Neural progenitor cell (in vitro differentiated cells): ENCODE measurements at regions not wholly inside any gene's neighbourhood (a gene's known extent, or its start where the extent isn't known, plus 50 kb on each side); places are given as distances from the start of the nearest gene placed in this dataset.

Experiments used
- DNase-seq: peaks from one replicate; pipeline ENCODE4 v3.0.0-alpha.2; 2016; ENCODE audit warnings: low spot score
- H2AFZ ChIP-seq: fragments of 200-600 bp; sonication (generic); replicated peaks from 2 replicates; pipeline ENCODE4 v1.6.1; 2016; ENCODE audit warnings: antibody characterized with exemption
- H3F3A ChIP-seq: fragments of 200-600 bp; sonication (generic); 2 replicates; pipeline ENCODE4 v1.6.1; 2016; ENCODE audit warnings: antibody characterized with exemption, low read depth
- H3K27ac ChIP-seq: fragments of 200-600 bp; sonication (generic); 2 replicates; pipeline ENCODE4 v1.5.1; 2016; ENCODE audit warnings: mild to moderate bottlenecking
- H3K27me3 ChIP-seq: fragments of 200-600 bp; sonication (generic); 2 replicates; pipeline ENCODE4 v1.6.1; 2016; ENCODE audit warnings: mild to moderate bottlenecking, moderate library complexity
- H3K36me3 ChIP-seq: fragments of 200-600 bp; sonication (generic); 2 replicates; pipeline ENCODE4 v1.5.1; 2016
- H3K4me1 ChIP-seq: fragments of 200-600 bp; sonication (generic); 2 replicates; pipeline ENCODE4 v1.6.1; 2016; ENCODE audit warnings: mixed run types
- H3K4me2 ChIP-seq: fragments of 200-600 bp; sonication (generic); 2 replicates; pipeline ENCODE4 v1.6.1; 2016
- H3K4me3 ChIP-seq: fragments of 200-600 bp; sonication (generic); 2 replicates; pipeline ENCODE4 v1.5.1; 2016
- H3K79me2 ChIP-seq: fragments of 200-600 bp; sonication (generic); 2 replicates; pipeline ENCODE4 v1.6.1; 2016; ENCODE audit warnings: low read depth
- H3K9ac ChIP-seq: fragments of 200-600 bp; sonication (generic); 2 replicates; pipeline ENCODE4 v1.6.1; 2016
- H3K9me3 ChIP-seq: fragments of 200-600 bp; sonication (generic); 2 replicates; pipeline ENCODE4 v1.5.1; 2016; ENCODE audit warnings: low read depth
- H4K20me1 ChIP-seq: fragments of 200-600 bp; sonication (generic); 2 replicates; pipeline ENCODE4 v1.6.1; 2016; ENCODE audit warnings: low read depth
- H3K27ac Mint-ChIP-seq: 3 replicates; pipeline ENCODE4 v1.8.0; 2021; ENCODE audit warnings: mixed read lengths
- H3K27me3 Mint-ChIP-seq: 2 replicates; pipeline ENCODE4 v1.8.0; 2022; ENCODE audit warnings: low read depth, mild to moderate bottlenecking, inconsistent platforms, moderate library complexity, mixed read lengths; ENCODE audit not compliant: insufficient read depth
- H3K36me3 Mint-ChIP-seq: 3 replicates; pipeline ENCODE4 v1.8.0; 2021; ENCODE audit warnings: mixed read lengths
- H3K4me1 Mint-ChIP-seq: 3 replicates; pipeline ENCODE4 v1.8.0; 2021; ENCODE audit warnings: mixed read lengths
- H3K4me3 Mint-ChIP-seq: 3 replicates; pipeline ENCODE4 v1.8.0; 2021; ENCODE audit warnings: mild to moderate bottlenecking, moderate library complexity, mixed read lengths
- H3K9me3 Mint-ChIP-seq: 3 replicates; pipeline ENCODE4 v1.8.0; 2020; ENCODE audit warnings: mixed read lengths
- EZH2 ChIP-seq: fragments of 200-600 bp; sonication (generic); IDR thresholded peaks from 2 replicates; pipeline ENCODE4 v1.6.1; 2017; ENCODE audit warnings: antibody characterized with exemption, mild to moderate bottlenecking, moderate library complexity
- EZH2phosphoT487 ChIP-seq: fragments of 200-600 bp; sonication (generic); IDR thresholded peaks from 2 replicates; pipeline ENCODE4 v1.6.1; 2017; ENCODE audit warnings: antibody characterized with exemption
- TF ChIP-seq, protein P1 (sequence below): fragments of 200-600 bp; sonication (generic); IDR thresholded peaks from 2 replicates; pipeline ENCODE4 v1.5.1; 2017; ENCODE audit warnings: antibody characterized with exemption, mild to moderate bottlenecking

DNA sequence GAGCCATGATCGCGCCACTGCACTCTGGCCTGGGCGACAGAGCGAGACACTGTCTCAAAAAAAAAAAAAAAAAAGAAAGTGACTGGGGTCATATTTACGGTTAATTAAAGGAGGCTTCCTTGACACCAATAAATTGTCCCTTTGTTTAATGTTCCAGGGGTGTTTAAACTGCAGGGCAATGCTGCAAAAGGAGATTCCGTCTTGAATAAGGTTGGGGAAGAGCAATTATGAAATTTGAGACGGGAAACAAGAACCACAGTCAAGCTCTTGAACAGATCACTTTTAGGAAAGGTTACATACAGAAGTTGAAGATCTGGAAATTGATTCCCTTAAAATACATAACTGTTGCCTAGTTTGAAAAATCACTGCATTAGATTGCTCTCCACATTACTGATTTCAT is 292.9 kb downstream of the DAD1 start:
- H3K79me2 ChIP-seq, result no peaks in the 10 kb centered on the region
- Mint-ChIP-seq H3K4me3 (no peak overlapping the region), H3K27ac (no peak overlapping the region), H3K36me3 (no peaks in the 10 kb centered on the region), H3K9me3 (peaks cover 2% of the 10 kb centered on the region), H3K4me1 (no peaks in the 10 kb centered on the region), H3K27me3 (peaks cover 2% of the 10 kb centered on the region)
- H3K27me3 ChIP-seq, result no peaks in the 10 kb centered on the region
- no peak overlapping the region for H3K27ac ChIP-seq
- H4K20me1 ChIP-seq, result no peaks in the 10 kb centered on the region
- TF ChIP-seq EZH2 (no peak), EZH2phosphoT487 (no peak)
- TF ChIP-seq, protein P1, sequence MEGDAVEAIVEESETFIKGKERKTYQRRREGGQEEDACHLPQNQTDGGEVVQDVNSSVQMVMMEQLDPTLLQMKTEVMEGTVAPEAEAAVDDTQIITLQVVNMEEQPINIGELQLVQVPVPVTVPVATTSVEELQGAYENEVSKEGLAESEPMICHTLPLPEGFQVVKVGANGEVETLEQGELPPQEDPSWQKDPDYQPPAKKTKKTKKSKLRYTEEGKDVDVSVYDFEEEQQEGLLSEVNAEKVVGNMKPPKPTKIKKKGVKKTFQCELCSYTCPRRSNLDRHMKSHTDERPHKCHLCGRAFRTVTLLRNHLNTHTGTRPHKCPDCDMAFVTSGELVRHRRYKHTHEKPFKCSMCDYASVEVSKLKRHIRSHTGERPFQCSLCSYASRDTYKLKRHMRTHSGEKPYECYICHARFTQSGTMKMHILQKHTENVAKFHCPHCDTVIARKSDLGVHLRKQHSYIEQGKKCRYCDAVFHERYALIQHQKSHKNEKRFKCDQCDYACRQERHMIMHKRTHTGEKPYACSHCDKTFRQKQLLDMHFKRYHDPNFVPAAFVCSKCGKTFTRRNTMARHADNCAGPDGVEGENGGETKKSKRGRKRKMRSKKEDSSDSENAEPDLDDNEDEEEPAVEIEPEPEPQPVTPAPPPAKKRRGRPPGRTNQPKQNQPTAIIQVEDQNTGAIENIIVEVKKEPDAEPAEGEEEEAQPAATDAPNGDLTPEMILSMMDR, result no peak
- H3K9me3 ChIP-seq, result no peaks in the 10 kb centered on the region
- no peak overlapping the region for H3K9ac ChIP-seq
- H3K4me2 ChIP-seq, result no peak overlapping the region
- no peak overlapping the region for H2AFZ ChIP-seq
- no peak for DNase-seq
- H3F3A ChIP-seq, result no peaks in the 10 kb centered on the region
- H3K36me3 ChIP-seq, result no peaks in the 10 kb centered on the region
- peaks cover 10% of the 10 kb centered on the region for H3K4me1 ChIP-seq
- H3K4me3 ChIP-seq, result no peak overlapping the region

DNA sequence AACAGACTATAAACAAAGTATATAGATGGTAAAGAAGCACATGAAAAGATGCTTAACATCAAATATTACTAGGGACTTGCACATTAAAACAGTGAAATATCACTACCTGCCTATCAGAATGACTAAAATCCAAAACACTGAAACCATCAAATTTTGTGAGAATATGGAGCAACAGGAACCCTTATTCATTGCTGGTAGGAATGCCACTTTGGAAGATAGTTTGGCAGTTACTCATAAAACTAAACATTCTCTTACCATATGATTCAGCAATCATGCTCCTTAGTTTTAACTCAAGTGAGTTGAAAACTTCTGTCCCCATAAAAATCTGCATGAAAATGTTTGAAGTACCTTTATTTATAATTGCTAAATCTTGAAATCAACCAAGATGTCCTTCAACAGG is 297.6 kb downstream of the DAD1 start:
- H3F3A ChIP-seq, result no peaks in the 10 kb centered on the region
- H2AFZ ChIP-seq, result no peak overlapping the region
- Mint-ChIP-seq H3K4me3 (no peak overlapping the region), H3K27ac (no peak overlapping the region), H3K36me3 (no peaks in the 10 kb centered on the region), H3K27me3 (no peaks in the 10 kb centered on the region), H3K9me3 (peaks cover 2% of the 10 kb centered on the region), H3K4me1 (no peaks in the 10 kb centered on the region)
- H3K4me3 ChIP-seq, result no peak overlapping the region
- H3K27ac ChIP-seq, result no peak overlapping the region
- no peak overlapping the region for H3K9ac ChIP-seq
- peaks cover 10% of the 10 kb centered on the region for H3K4me1 ChIP-seq
- H3K9me3 ChIP-seq, result no peaks in the 10 kb centered on the region
- DNase-seq, result no peak
- no peaks in the 10 kb centered on the region for H3K36me3 ChIP-seq
- no peak overlapping the region for H3K4me2 ChIP-seq
- H4K20me1 ChIP-seq, result no peaks in the 10 kb centered on the region
- H3K79me2 ChIP-seq, result no peaks in the 10 kb centered on the region
- TF ChIP-seq, protein P1, result no peak
- no peak for TF ChIP-seq EZH2phosphoT487
- TF ChIP-seq EZH2, result no peak
- H3K27me3 ChIP-seq, result no peaks in the 10 kb centered on the region

DNA sequence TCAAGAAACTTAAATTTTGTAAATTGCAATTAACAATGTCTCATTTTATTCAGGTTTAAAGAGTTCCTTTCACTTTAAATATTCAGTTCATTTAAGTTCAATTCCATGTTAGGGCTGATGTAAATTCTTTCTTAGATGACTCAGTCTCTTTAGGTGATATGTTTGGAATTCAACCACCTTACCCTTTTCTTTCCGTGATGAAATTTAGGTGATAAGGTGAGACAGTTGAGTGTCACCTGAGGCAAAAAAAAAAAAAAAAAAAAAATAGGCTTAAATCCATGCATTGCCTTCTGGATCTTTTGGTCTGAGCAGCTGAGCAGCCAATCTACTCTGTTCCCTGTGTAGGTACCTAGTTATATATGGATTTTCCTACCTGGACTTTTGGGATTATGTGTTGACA is 299.5 kb downstream of the DAD1 start:
- Mint-ChIP-seq H3K27ac (no peak overlapping the region), H3K4me1 (no peaks in the 10 kb centered on the region), H3K27me3 (no peaks in the 10 kb centered on the region), H3K4me3 (no peak overlapping the region), H3K36me3 (no peaks in the 10 kb centered on the region), H3K9me3 (no peaks in the 10 kb centered on the region)
- H3K27ac ChIP-seq, result no peak overlapping the region
- H3F3A ChIP-seq, result no peaks in the 10 kb centered on the region
- H3K9ac ChIP-seq, result no peak overlapping the region
- H4K20me1 ChIP-seq, result no peaks in the 10 kb centered on the region
- no peak overlapping the region for H2AFZ ChIP-seq
- H3K36me3 ChIP-seq, result no peaks in the 10 kb centered on the region
- no peak overlapping the region for H3K4me2 ChIP-seq
- no peak for DNase-seq
- no peak overlapping the region for H3K4me3 ChIP-seq
- no peak for TF ChIP-seq EZH2phosphoT487
- TF ChIP-seq, protein P1, result no peak
- no peak for TF ChIP-seq EZH2
- H3K9me3 ChIP-seq, result no peaks in the 10 kb centered on the region
- H3K79me2 ChIP-seq, result no peaks in the 10 kb centered on the region
- H3K27me3 ChIP-seq, result no peaks in the 10 kb centered on the region
- H3K4me1 ChIP-seq, result peaks cover 10% of the 10 kb centered on the region
